HG02981 (cell line): ENCODE measurements at regions not wholly inside any gene's neighbourhood (a gene's known extent, or its start where the extent isn't known, plus 50 kb on each side); places are given as distances from the start of the nearest gene placed in this dataset.
A peak's percentile ranks its signal among the peaks of the same experiment; 100 is the strongest.

ENCODE experiments used
- ATAC-seq: cut with Tn5 transposase; IDR thresholded peaks from one replicate; pipeline ENCODE4 v1.9.1; 2021; ENCODE audit warnings: mild to moderate bottlenecking, moderate library complexity; ENCODE audit not compliant: unreplicated experiment

- no peak for ATAC-seq
Observed at GRCh38 chr14:71273366-71273765, 366.1 kb downstream of the PCNX1 start.

- no peak for ATAC-seq
Observed at GRCh38 chr14:71284048-71284447, 376.8 kb downstream of the PCNX1 start.

- ATAC-seq, result no peak
Observed at GRCh38 chr14:71286126-71286525, 378.9 kb downstream of the PCNX1 start.

- ATAC-seq, result no peak
Observed at GRCh38 chr14:71287567-71287966, 380.3 kb downstream of the PCNX1 start.

- ATAC-seq, result no peak
Observed at GRCh38 chr14:71289536-71289935, 382.3 kb downstream of the PCNX1 start.

- no peak for ATAC-seq
Observed at GRCh38 chr14:71290301-71290700, 383.0 kb downstream of the PCNX1 start.

- ATAC-seq, result peak; percentile 56
Observed at GRCh38 chr14:71290960-71291466, 383.8 kb downstream of the PCNX1 start.

- no peak for ATAC-seq
Observed at GRCh38 chr14:71296184-71296583, 388.9 kb downstream of the PCNX1 start.

GRCh38 chr14:71300566-71301330 is 393.5 kb downstream of the PCNX1 start:
- ATAC-seq, result no peak

GRCh38 chr14:71301611-71302010 is 394.4 kb downstream of the PCNX1 start:
- ATAC-seq, result no peak

GRCh38 chr14:71304690-71305089 is 397.4 kb downstream of the PCNX1 start:
- no peak for ATAC-seq

- no peak for ATAC-seq
Observed at GRCh38 chr14:71308671-71309070, 401.4 kb downstream of the PCNX1 start.

GRCh38 chr14:71309756-71310155 is 402.5 kb downstream of the PCNX1 start:
- ATAC-seq, result no peak

- ATAC-seq, result no peak
Observed at GRCh38 chr14:71311061-71311460, 403.8 kb downstream of the PCNX1 start.

- ATAC-seq, result no peak
Observed at GRCh38 chr14:71314717-71315116, 407.5 kb downstream of the PCNX1 start.

- ATAC-seq, result no peak
Observed at GRCh38 chr14:71317385-71318096, 410.3 kb downstream of the PCNX1 start.

- no peak for ATAC-seq
Observed at GRCh38 chr14:71318097-71318459, 410.8 kb downstream of the PCNX1 start.

- peak; percentile 5 for ATAC-seq
Observed at GRCh38 chr14:71319666-71320065, 412.4 kb downstream of the PCNX1 start.

- ATAC-seq, result peak; percentile 78
Observed at GRCh38 chr14:71320107-71320733, 413.0 kb downstream of the PCNX1 start, which contains the start of gene SIPA1L1. Gene SIPA1L1 (plus strand): TSS chr14:71320476.

- peak; percentile 24 for ATAC-seq
Observed at GRCh38 chr14:71320734-71321573, 413.7 kb downstream of the PCNX1 start.
